ENCODE measurements at regions not wholly inside any gene's neighbourhood (a gene's known extent, or its start where the extent isn't known, plus 50 kb on each side); places are given as distances from the start of the nearest gene placed in this dataset.

DNA sequence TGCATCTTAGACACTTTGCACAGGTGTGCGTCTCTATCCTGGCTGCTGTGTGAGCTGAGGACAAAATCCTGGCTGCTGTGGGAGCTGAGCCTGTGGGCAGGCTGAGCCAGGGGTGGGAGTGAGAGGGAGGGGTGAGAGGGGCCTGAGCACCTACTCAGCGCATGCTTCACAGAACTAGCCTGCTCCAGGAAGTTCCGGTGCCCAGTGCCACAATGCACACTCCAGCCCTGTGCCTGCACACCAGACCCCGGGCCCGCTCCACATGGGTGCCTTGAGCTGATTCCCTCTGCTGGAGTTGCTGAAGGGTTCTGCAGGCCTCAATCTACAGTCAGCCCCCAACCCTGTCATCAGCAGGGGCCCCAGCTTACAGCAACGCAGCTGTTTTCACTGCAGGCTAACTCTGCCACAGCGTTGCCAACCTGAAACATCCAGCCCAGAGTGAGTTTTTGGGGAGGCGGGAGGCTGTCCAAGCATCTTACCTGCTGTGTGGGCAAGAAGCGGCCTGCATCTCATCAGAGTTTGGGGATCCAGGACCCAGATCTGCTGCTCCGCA, 1377.9 kb downstream of the TBC1D22A start:
- Histone ChIP-seq H3K9ac (ENCODE audit: low read length) (no peak overlapping the region), H3K27ac (ENCODE audit: low read depth, low read length) (no peak overlapping the region), H3F3A (ENCODE audit: insufficient read depth) (no peaks in the 10 kb centered on the region), H2AFZ (ENCODE audit: low read depth, low read length, severe bottlenecking) (no peak overlapping the region), H3K79me2 (ENCODE audit: insufficient read depth, low read length) (no peaks in the 10 kb centered on the region), H3K36me3 (ENCODE audit: low read length) (no peaks in the 10 kb centered on the region), H3K9me3 (ENCODE audit: insufficient read depth, low read length) (no peaks in the 10 kb centered on the region), H3K4me3 (ENCODE audit: insufficient read depth, low read length, poor library complexity, severe bottlenecking) (no peak overlapping the region), H3K9me2 (replicated peaks; ENCODE audit: insufficient read depth, low read length) (no peaks in the 10 kb centered on the region), H3K4me2 (ENCODE audit: low read depth, low read length, poor library complexity, severe bottlenecking) (no peak overlapping the region), H3K27me3 (ENCODE audit: low read length) (no peaks in the 10 kb centered on the region), H4K20me1 (ENCODE audit: low read depth, low read length) (no peaks in the 10 kb centered on the region)
- TF ChIP-seq CTCF (IDR thresholded peaks at IDR 0.05; ENCODE audit: insufficient read depth, low read length, poor library complexity, severe bottlenecking) (no peak), EZH2phosphoT487 (conservative IDR thresholded peaks at IDR 0.05; ENCODE audit: low read length) (no peak)

DNA sequence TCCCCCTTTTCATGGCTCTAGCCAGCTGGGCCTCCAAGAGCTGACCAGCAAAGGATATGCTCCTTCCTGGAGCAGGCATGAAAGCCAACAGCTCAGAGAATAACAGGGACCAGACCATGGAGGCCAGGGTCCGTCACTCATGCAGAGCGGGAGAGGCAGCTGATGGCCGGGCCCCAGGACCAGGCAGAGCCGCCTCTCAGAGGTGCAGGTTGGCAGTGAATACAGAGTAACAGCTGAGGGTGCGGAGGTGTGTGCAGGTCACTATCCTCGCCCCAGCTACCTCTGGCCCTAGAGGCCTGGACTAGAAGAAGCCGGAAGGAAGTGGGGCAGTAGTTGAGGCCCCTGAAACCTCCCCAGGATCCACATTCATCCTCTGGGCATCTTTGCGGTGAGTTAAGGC, 1377.3 kb downstream of the TBC1D22A start:
- TF ChIP-seq CTCF (IDR thresholded peaks at IDR 0.05; ENCODE audit: insufficient read depth, low read length, poor library complexity, severe bottlenecking) (no peak), EZH2phosphoT487 (conservative IDR thresholded peaks at IDR 0.05; ENCODE audit: low read length) (no peak)
- no peaks in the 10 kb centered on the region for H3K79me2 ChIP-seq (ENCODE audit: insufficient read depth, low read length)
- H3K4me3 ChIP-seq (ENCODE audit: insufficient read depth, low read length, poor library complexity, severe bottlenecking) = no peak overlapping the region
- no peak overlapping the region for H3K9ac ChIP-seq (ENCODE audit: low read length)
- H3K4me2 ChIP-seq (ENCODE audit: low read depth, low read length, poor library complexity, severe bottlenecking) = no peak overlapping the region
- no peak overlapping the region for H2AFZ ChIP-seq (ENCODE audit: low read depth, low read length, severe bottlenecking)
- H3K9me2 ChIP-seq (replicated peaks; ENCODE audit: insufficient read depth, low read length) = no peaks in the 10 kb centered on the region
- H3K27me3 ChIP-seq (ENCODE audit: low read length) = no peaks in the 10 kb centered on the region
- H3K27ac ChIP-seq (ENCODE audit: low read depth, low read length) = no peak overlapping the region
- H3K9me3 ChIP-seq (ENCODE audit: insufficient read depth, low read length) = no peaks in the 10 kb centered on the region
- no peaks in the 10 kb centered on the region for H3F3A ChIP-seq (ENCODE audit: insufficient read depth)
- H3K36me3 ChIP-seq (ENCODE audit: low read length) = no peaks in the 10 kb centered on the region
- no peaks in the 10 kb centered on the region for H4K20me1 ChIP-seq (ENCODE audit: low read depth, low read length)

DNA sequence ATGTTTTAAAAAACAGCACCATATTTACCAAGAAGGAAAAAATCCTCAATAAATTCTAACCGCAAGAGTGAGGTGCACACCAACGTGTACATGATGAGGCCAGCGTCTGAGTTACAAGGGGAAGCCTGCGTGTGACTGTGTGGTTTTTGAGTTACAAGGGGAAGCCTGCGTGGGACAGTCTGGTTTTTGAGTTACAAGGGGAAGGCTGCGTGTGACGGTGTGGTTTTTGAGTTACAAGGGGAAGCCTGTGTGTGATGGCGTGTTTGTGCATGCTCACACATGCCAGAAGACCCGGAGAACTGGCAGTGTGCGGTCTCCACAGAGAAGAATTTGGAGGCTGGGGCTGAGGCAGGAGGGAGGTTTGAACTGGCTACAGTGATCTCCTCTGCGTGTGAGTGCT, 1376.4 kb downstream of the TBC1D22A start:
- TF ChIP-seq EZH2phosphoT487 (conservative IDR thresholded peaks at IDR 0.05; ENCODE audit: low read length) (no peak), CTCF (IDR thresholded peaks at IDR 0.05; ENCODE audit: insufficient read depth, low read length, poor library complexity, severe bottlenecking) (no peak)
- H3K9ac ChIP-seq (ENCODE audit: low read length) = no peak overlapping the region
- no peaks in the 10 kb centered on the region for H3K27me3 ChIP-seq (ENCODE audit: low read length)

More for the DNA sequence above, 1376.4 kb downstream of the TBC1D22A start:
- Histone ChIP-seq H3K27ac (ENCODE audit: low read depth, low read length) (no peak overlapping the region), H4K20me1 (ENCODE audit: low read depth, low read length) (no peaks in the 10 kb centered on the region), H3K4me3 (ENCODE audit: insufficient read depth, low read length, poor library complexity, severe bottlenecking) (no peak overlapping the region), H3K36me3 (ENCODE audit: low read length) (no peaks in the 10 kb centered on the region), H3K79me2 (ENCODE audit: insufficient read depth, low read length) (no peaks in the 10 kb centered on the region), H3K9me3 (ENCODE audit: insufficient read depth, low read length) (no peaks in the 10 kb centered on the region), H3K4me2 (ENCODE audit: low read depth, low read length, poor library complexity, severe bottlenecking) (no peak overlapping the region), H3F3A (ENCODE audit: insufficient read depth) (no peaks in the 10 kb centered on the region), H3K9me2 (replicated peaks; ENCODE audit: insufficient read depth, low read length) (no peaks in the 10 kb centered on the region), H2AFZ (ENCODE audit: low read depth, low read length, severe bottlenecking) (no peak overlapping the region)
